ENCODE measurements at regions not wholly inside any gene's neighbourhood (a gene's known extent, or its start where the extent isn't known, plus 50 kb on each side); places are given as distances from the start of the nearest gene placed in this dataset.

DNA sequence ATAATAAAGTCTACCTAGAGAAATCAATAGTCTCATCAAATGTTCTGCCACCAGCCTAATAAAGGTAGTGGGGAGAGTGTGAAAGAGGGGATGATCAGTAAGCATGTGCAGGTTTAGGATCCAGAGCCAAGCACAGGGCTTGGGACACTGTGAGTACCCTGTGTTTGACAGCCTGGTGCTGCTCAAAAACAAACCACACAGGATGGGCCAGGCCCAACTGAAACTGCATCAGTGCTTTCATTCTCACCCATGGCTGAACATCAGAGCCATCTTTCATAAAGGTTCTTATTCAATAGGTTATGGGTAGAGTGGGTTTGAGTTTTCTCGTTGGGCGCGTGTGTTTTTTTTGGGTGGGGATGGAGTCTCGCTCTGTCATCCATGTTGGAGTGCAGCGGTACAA lies 87.3 kb upstream of the NHSL1 start:
- no peak overlapping the region for H3K27ac ChIP-seq
- H3K4me1 ChIP-seq (ENCODE audit: control insufficient read depth in 1 of 2, low read depth in 2 of 2): no peaks in the 10 kb centered on the region
- TF ChIP-seq CTCF (IDR thresholded peaks at IDR 0.05): no peak

GRCh38 chr6:138588805-138589434 lies 89.6 kb upstream of the NHSL1 start:
- Histone ChIP-seq H3K4me1 (ENCODE audit: control insufficient read depth in 1 of 2, low read depth in 2 of 2) (peaks cover 0 to 12% of the 10 kb centered on the region in 2 donors), H3K27ac (no peak overlapping the region), H3K9me3 (no peaks in the 10 kb centered on the region), H3K27me3 (replicated peaks; ENCODE audit: insufficient read depth) (no peaks in the 10 kb centered on the region), H3K4me3 (no peak overlapping the region), H3K36me3 (no peaks in the 10 kb centered on the region)
- ATAC-seq (ENCODE audit: insufficient number of reproducible peaks, low FRiP score, low read depth) (peak; percentile 42), DNase-seq (ENCODE audit: low spot score) (no peak)
- peak; percentile 89 for TF ChIP-seq CTCF (IDR thresholded peaks at IDR 0.05)

More for the DNA sequence above, 87.3 kb upstream of the NHSL1 start:
- Histone ChIP-seq H3K36me3 (no peaks in the 10 kb centered on the region), H3K9me3 (no peaks in the 10 kb centered on the region), H3K4me3 (no peak overlapping the region), H3K27me3 (replicated peaks; ENCODE audit: insufficient read depth) (no peaks in the 10 kb centered on the region)
- DNase-seq (ENCODE audit: low spot score) (no peak), ATAC-seq (ENCODE audit: insufficient number of reproducible peaks, low FRiP score, low read depth) (no peak)

- ATAC-seq (ENCODE audit: insufficient number of reproducible peaks, low FRiP score, low read depth) (no peak), DNase-seq (ENCODE audit: low spot score) (no peak)
- peaks cover 0 to 17% of the 10 kb centered on the region in 2 donors for H3K4me1 ChIP-seq (ENCODE audit: control insufficient read depth in 1 of 2, low read depth in 2 of 2)
- TF ChIP-seq CTCF (IDR thresholded peaks at IDR 0.05): peak; percentile 72
- H3K9me3 ChIP-seq: no peaks in the 10 kb centered on the region
- H3K27ac ChIP-seq: no peak overlapping the region
- H3K36me3 ChIP-seq: no peaks in the 10 kb centered on the region
- no peak overlapping the region for H3K4me3 ChIP-seq
- no peaks in the 10 kb centered on the region for H3K27me3 ChIP-seq (replicated peaks; ENCODE audit: insufficient read depth)
Measured at GRCh38 chr6:138590796-138591709, 91.8 kb upstream of the NHSL1 start.

- H3K9me3 ChIP-seq: no peaks in the 10 kb centered on the region
- ATAC-seq (ENCODE audit: insufficient number of reproducible peaks, low FRiP score, low read depth) (no peak), DNase-seq (ENCODE audit: low spot score) (no peak)
- TF ChIP-seq CTCF (IDR thresholded peaks at IDR 0.05): no peak
- H3K27me3 ChIP-seq (replicated peaks; ENCODE audit: insufficient read depth): no peaks in the 10 kb centered on the region
- peak overlapping the region; percentile 9 to 30 for H3K27ac ChIP-seq
- peaks cover 0 to 17% of the 10 kb centered on the region in 2 donors for H3K4me1 ChIP-seq (ENCODE audit: control insufficient read depth in 1 of 2, low read depth in 2 of 2)
- no peaks in the 10 kb centered on the region for H3K36me3 ChIP-seq
- peak overlapping the region; percentile 24 for H3K4me3 ChIP-seq
Measured at GRCh38 chr6:138592749-138593123, 93.4 kb upstream of the NHSL1 start.

DNA sequence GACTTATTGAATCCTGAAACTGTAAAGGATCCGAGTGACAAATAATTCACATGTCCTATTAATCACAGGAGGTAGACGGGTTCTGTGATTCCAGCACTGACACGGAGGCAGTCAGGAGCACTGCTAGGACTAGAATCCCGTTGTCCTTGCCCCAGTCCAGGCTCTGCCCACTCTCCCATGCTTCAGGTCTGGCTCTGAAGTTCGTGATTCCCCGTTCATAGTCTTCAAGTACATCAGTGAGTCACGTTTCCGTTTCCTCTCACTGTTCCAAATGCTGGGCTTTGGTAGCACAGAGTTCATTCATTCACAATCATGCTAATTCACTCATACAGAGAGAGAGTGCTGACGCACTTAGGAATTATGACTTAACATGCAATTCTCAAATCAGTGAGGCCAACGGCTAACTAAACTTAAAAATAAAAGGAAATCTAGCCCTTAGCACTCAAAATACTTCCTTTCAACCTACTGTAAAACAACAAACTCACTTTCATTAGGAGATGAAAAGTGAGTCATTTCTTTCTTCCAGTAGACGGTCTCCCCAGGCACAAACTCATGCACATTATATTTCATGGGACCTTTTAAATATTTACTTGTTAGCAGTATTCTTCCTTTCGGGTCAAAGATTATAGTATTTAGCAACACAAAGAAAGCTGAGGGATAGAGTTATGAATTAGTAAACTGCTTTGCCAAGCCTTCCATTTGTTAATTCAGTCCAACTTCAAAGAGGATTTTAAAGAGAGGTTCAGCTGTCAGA lies 94.0 kb upstream of the NHSL1 start:
- Histone ChIP-seq H3K4me1 (ENCODE audit: control insufficient read depth in 1 of 2, low read depth in 2 of 2) (peaks cover 0 to 17% of the 10 kb centered on the region in 2 donors), H3K36me3 (no peaks in the 10 kb centered on the region), H3K9me3 (no peaks in the 10 kb centered on the region), H3K4me3 (peak overlapping the region; percentile 24), H3K27ac (peak overlapping the region; percentile 9 to 30), H3K27me3 (replicated peaks; ENCODE audit: insufficient read depth) (no peaks in the 10 kb centered on the region)
- no peak for TF ChIP-seq CTCF (IDR thresholded peaks at IDR 0.05)
- peak; percentile 83 for ATAC-seq (ENCODE audit: insufficient number of reproducible peaks, low FRiP score, low read depth)
- peak; percentile 36 for DNase-seq (ENCODE audit: low spot score)

Data from thoracic aorta (tissue), 2 donors.